Activated CD4-positive, alpha-beta memory T cell treated with anti-CD3 and anti-CD28 coated beads, Interleukin-2, amount 10 ng/mL, durations not matched to agents 7 days and 5 days (primary cell): ENCODE measurements at regions not wholly inside any gene's neighbourhood (a gene's known extent, or its start where the extent isn't known, plus 50 kb on each side); places are given as distances from the start of the nearest gene placed in this dataset.
"Not testable (repeated sequence)": the region's sequence is repeated elsewhere in the genome, so short reads cannot be mapped to it uniquely, and the experiment has no call there.

ENCODE experiments used
- CTCF ChIA-PET: fragments of 350-600 bp; sonication (Branson Sonifier 250); formaldehyde crosslinking; loops from one replicate; lab custom pipeline; 2021; ENCODE audit warnings: antibody characterized with exemption, inconsistent platforms; lab: Charles Lee
- POLR2A ChIA-PET: fragments of 350-600 bp; sonication (Branson Sonifier 250); formaldehyde crosslinking; loops from one replicate; lab custom pipeline; 2021; ENCODE audit warnings: antibody characterized with exemption; lab: Charles Lee
- DNase-seq: peaks from one replicate; pipeline ENCODE4 v3.0.0-alpha.2; 2020
- H3K27ac Mint-ChIP-seq: one replicate; pipeline ENCODE4 v1.8.0; 2021; ENCODE audit warnings: mild to moderate bottlenecking, mixed read lengths
- H3K27me3 Mint-ChIP-seq: one replicate; pipeline ENCODE4 v1.8.0; 2021; ENCODE audit warnings: mixed read lengths
- H3K36me3 Mint-ChIP-seq: one replicate; pipeline ENCODE4 v1.8.0; 2021; ENCODE audit warnings: low read depth, mixed read lengths
- H3K4me1 Mint-ChIP-seq: one replicate; pipeline ENCODE4 v1.8.0; 2021; ENCODE audit warnings: mixed read lengths
- H3K4me3 Mint-ChIP-seq: one replicate; pipeline ENCODE4 v1.8.0; 2021; ENCODE audit warnings: mild to moderate bottlenecking, mixed read lengths
- H3K9me3 Mint-ChIP-seq: one replicate; pipeline ENCODE4 v1.8.0; 2021; ENCODE audit warnings: mixed read lengths

GRCh38 chr12:9293391-9293790, 85.2 kb upstream of the PZP start:
- POLR2A ChIA-PET, result not testable (repeated sequence)

GRCh38 chr12:9289984-9290383, 81.8 kb upstream of the PZP start:
- H3K4me1 Mint-ChIP-seq, POLR2A ChIA-PET, H3K36me3 Mint-ChIP-seq, H3K27ac Mint-ChIP-seq, H3K4me3 Mint-ChIP-seq, DNase-seq, H3K9me3 Mint-ChIP-seq, CTCF ChIA-PET, H3K27me3 Mint-ChIP-seq: not testable (repeated sequence)

More at GRCh38 chr12:9293391-9293790, 85.2 kb upstream of the PZP start:
- H3K27ac Mint-ChIP-seq, CTCF ChIA-PET, H3K9me3 Mint-ChIP-seq, DNase-seq, H3K4me1 Mint-ChIP-seq, H3K36me3 Mint-ChIP-seq, H3K27me3 Mint-ChIP-seq, H3K4me3 Mint-ChIP-seq: not testable (repeated sequence)

GRCh38 chr12:9284724-9285123, 76.5 kb upstream of the PZP start:
- H3K9me3 Mint-ChIP-seq, H3K27me3 Mint-ChIP-seq, H3K36me3 Mint-ChIP-seq, CTCF ChIA-PET, DNase-seq, POLR2A ChIA-PET, H3K4me1 Mint-ChIP-seq: not testable (repeated sequence)
- Mint-ChIP-seq H3K27ac (peak overlapping the region; percentile 95), H3K4me3 (peak overlapping the region; percentile 88)

GRCh38 chr12:9284197-9284596, 76.0 kb upstream of the PZP start:
- CTCF ChIA-PET, H3K9me3 Mint-ChIP-seq, POLR2A ChIA-PET, H3K4me1 Mint-ChIP-seq, H3K27me3 Mint-ChIP-seq, H3K36me3 Mint-ChIP-seq: not testable (repeated sequence)
- peak; percentile 38 for DNase-seq
- Mint-ChIP-seq H3K4me3 (peak overlapping the region; percentile 88), H3K27ac (peak overlapping the region; percentile 95)

GRCh38 chr12:9283346-9284095, 75.3 kb upstream of the PZP start:
- POLR2A ChIA-PET, H3K36me3 Mint-ChIP-seq, H3K4me1 Mint-ChIP-seq, H3K27me3 Mint-ChIP-seq, CTCF ChIA-PET, H3K9me3 Mint-ChIP-seq: not testable (repeated sequence)
- peak; percentile 90 for DNase-seq
- H3K4me3 Mint-ChIP-seq, result peak overlapping the region; percentile 88
- H3K27ac Mint-ChIP-seq, result peak overlapping the region; percentile 95

GRCh38 chr12:9276990-9277389, 68.8 kb upstream of the PZP start:
- Mint-ChIP-seq H3K4me1 (no peaks in the 10 kb centered on the region), H3K36me3 (no peaks in the 10 kb centered on the region), H3K9me3 (no peaks in the 10 kb centered on the region), H3K4me3 (no peak overlapping the region), H3K27me3 (peaks cover 23% of the 10 kb centered on the region), H3K27ac (no peak overlapping the region)
- DNase-seq, result no peak
- POLR2A ChIA-PET, result interaction anchor here (1.4 kb wide), 1 partner anchor 9 kb away, joined by 3 read pairs; no protein-coding TSS in a partner anchor
- CTCF ChIA-PET, result no interaction called here

GRCh38 chr12:9273276-9273675, 65.1 kb upstream of the PZP start:
- Mint-ChIP-seq H3K27me3 (peaks cover 19% of the 10 kb centered on the region), H3K27ac (no peak overlapping the region), H3K4me3 (no peak overlapping the region), H3K9me3 (no peaks in the 10 kb centered on the region), H3K36me3 (no peaks in the 10 kb centered on the region), H3K4me1 (no peaks in the 10 kb centered on the region)
- no peak for DNase-seq
- CTCF ChIA-PET, result no interaction called here
- POLR2A ChIA-PET, result no interaction called here

GRCh38 chr12:9271875-9272274, 63.7 kb upstream of the PZP start:
- no peak overlapping the region for H3K4me3 Mint-ChIP-seq
- peaks cover 14% of the 10 kb centered on the region for H3K27me3 Mint-ChIP-seq
- no peaks in the 10 kb centered on the region for H3K9me3 Mint-ChIP-seq
- no peaks in the 10 kb centered on the region for H3K4me1 Mint-ChIP-seq
- DNase-seq, result no peak
- no peak overlapping the region for H3K27ac Mint-ChIP-seq
- POLR2A ChIA-PET, result no interaction called here
- no peaks in the 10 kb centered on the region for H3K36me3 Mint-ChIP-seq
- CTCF ChIA-PET, result no interaction called here

- Mint-ChIP-seq H3K4me3 (no peak overlapping the region), H3K27me3 (peaks cover 9% of the 10 kb centered on the region), H3K4me1 (no peaks in the 10 kb centered on the region), H3K36me3 (no peaks in the 10 kb centered on the region), H3K27ac (no peak overlapping the region), H3K9me3 (no peaks in the 10 kb centered on the region)
- ChIA-PET CTCF (no interaction called here), POLR2A (no interaction called here)
- DNase-seq, result no peak
These were observed 56.4 kb upstream of the PZP start for GRCh38 chr12:9264546-9264945.

- ChIA-PET CTCF (no interaction called here), POLR2A (no interaction called here)
- Mint-ChIP-seq H3K27me3 (peaks cover 5% of the 10 kb centered on the region), H3K27ac (no peak overlapping the region), H3K4me3 (no peak overlapping the region), H3K9me3 (no peaks in the 10 kb centered on the region), H3K36me3 (no peaks in the 10 kb centered on the region), H3K4me1 (peaks cover 8% of the 10 kb centered on the region)
- no peak for DNase-seq
These were observed 52.7 kb upstream of the PZP start for GRCh38 chr12:9260931-9261330.

- no peak overlapping the region for H3K27ac Mint-ChIP-seq
- H3K36me3 Mint-ChIP-seq, result no peaks in the 10 kb centered on the region
- H3K9me3 Mint-ChIP-seq, result no peaks in the 10 kb centered on the region
- POLR2A ChIA-PET, result no interaction called here
- peaks cover 8% of the 10 kb centered on the region for H3K4me1 Mint-ChIP-seq
- CTCF ChIA-PET, result no interaction called here
- no peak overlapping the region for H3K4me3 Mint-ChIP-seq
- DNase-seq, result no peak
- peaks cover 2% of the 10 kb centered on the region for H3K27me3 Mint-ChIP-seq
These were observed 50.5 kb upstream of the PZP start for GRCh38 chr12:9258676-9259075.
